Fibroblast of lung (primary cell): ENCODE measurements at regions not wholly inside any gene's neighbourhood (a gene's known extent, or its start where the extent isn't known, plus 50 kb on each side); places are given as distances from the start of the nearest gene placed in this dataset.

Experiments
- DNase-seq, 2 donors: peaks; one replicate each; pipeline versions ENCODE4 v3.0.0 to v3.0.0-alpha.2; 2010; ENCODE audit warnings: low read depth in 2 of 2
- H2AFZ ChIP-seq: 2 replicates; pipeline ENCODE4 v1.5.1; 2012; ENCODE audit warnings: low read length, control low read depth, inconsistent platforms
- H3K27ac ChIP-seq: 2 replicates; pipeline ENCODE4 v1.5.1; 2011; ENCODE audit warnings: low read length, control low read depth; ENCODE audit not compliant: insufficient read depth
- H3K27me3 ChIP-seq: 2 replicates; pipeline ENCODE4 v1.5.1; 2011; ENCODE audit warnings: mild to moderate bottlenecking, low read length; ENCODE audit not compliant: control insufficient read depth, insufficient read depth
- H3K36me3 ChIP-seq: 2 replicates; pipeline ENCODE4 v1.5.1; 2011; ENCODE audit warnings: low read length; ENCODE audit not compliant: control insufficient read depth, insufficient read depth
- H3K4me1 ChIP-seq: 2 replicates; pipeline ENCODE4 v1.5.1; 2011; ENCODE audit warnings: low read length; ENCODE audit not compliant: control insufficient read depth, insufficient read depth; ENCODE audit errors: extremely low read depth
- H3K4me2 ChIP-seq: 2 replicates; pipeline ENCODE4 v1.5.1; 2011; ENCODE audit warnings: low read length, control low read depth; ENCODE audit not compliant: insufficient read depth; ENCODE audit errors: extremely low read depth
- H3K4me3 ChIP-seq, 4 experiments: fragments of 200-600 bp in 1 of 4; sonication (generic) in 1 of 4; replicated peaks in 1 of 4; 2 replicates each; pipeline ENCODE4 v1.5.1; 2011 to 2016; ENCODE audit warnings: low read length in 4 of 4, low read depth in 3 of 4, mild to moderate bottlenecking in 3 of 4, control low read depth in 2 of 4, inconsistent platforms in 1 of 4, mixed read lengths in 1 of 4; ENCODE audit not compliant: insufficient read depth in 1 of 4; ENCODE audit errors: control extremely low read depth in 1 of 4
- H3K79me2 ChIP-seq: 2 replicates; pipeline ENCODE4 v1.5.1; 2012; ENCODE audit warnings: mild to moderate bottlenecking, low read length, inconsistent platforms; ENCODE audit not compliant: control insufficient read depth, insufficient read depth
- H3K9ac ChIP-seq: 2 replicates; pipeline ENCODE4 v1.5.1; 2011; ENCODE audit warnings: mild to moderate bottlenecking, low read length, control low read depth; ENCODE audit not compliant: insufficient read depth
- H3K9me3 ChIP-seq: 2 replicates; pipeline ENCODE4 v1.5.1; 2012; ENCODE audit warnings: low read depth, low read length; ENCODE audit not compliant: control insufficient read depth, insufficient read depth
- H4K20me1 ChIP-seq: 2 replicates; pipeline ENCODE4 v1.5.1; 2011; ENCODE audit warnings: low read length; ENCODE audit not compliant: control insufficient read depth, insufficient read depth; ENCODE audit errors: extremely low read depth
- CTCF ChIP-seq, 2 donors: IDR thresholded peaks in 1 of 2; conservative IDR thresholded peaks in 1 of 2; 1 replicate in 1 of 2; 2 replicates in 1 of 2; pipeline ENCODE4 v1.5.1; 2011 to 2012; ENCODE audit warnings: low read length in 2 of 2, control low read depth in 1 of 2, inconsistent platforms in 1 of 2, low read depth in 1 of 2, mild to moderate bottlenecking in 1 of 2
- EZH2 ChIP-seq: IDR thresholded peaks from 2 replicates; pipeline ENCODE4 v1.5.1; 2012; ENCODE audit warnings: low read length, control low read depth, mild to moderate bottlenecking; ENCODE audit errors: missing control alignments

- Histone ChIP-seq H4K20me1 (no peaks in the 10 kb centered on the region), H3K4me2 (no peak overlapping the region), H3K27ac (no peak overlapping the region), H3K4me3 (no peak overlapping the region), H3K9ac (no peak overlapping the region), H3K4me1 (no peaks in the 10 kb centered on the region), H3K27me3 (no peaks in the 10 kb centered on the region), H3K36me3 (no peaks in the 10 kb centered on the region), H3K79me2 (no peaks in the 10 kb centered on the region), H2AFZ (no peak overlapping the region), H3K9me3 (no peaks in the 10 kb centered on the region)
- DNase-seq, result peak in 1 of 2 donors; percentile 48
- no peak for TF ChIP-seq CTCF (conservative IDR thresholded peaks at IDR 0.05 in 1 of 2, IDR thresholded peaks at IDR 0.05 in 1 of 2; ENCODE audit: low read depth in 1 of 2, low read length in 2 of 2)
- no peak for TF ChIP-seq EZH2
These were observed 115.2 kb upstream of the RAB18 start for GRCh38 chr10:27388761-27389399.

GRCh38 chr10:27383595-27384542 is 120.2 kb upstream of the RAB18 start:
- no peak overlapping the region for H2AFZ ChIP-seq
- H3K4me2 ChIP-seq, result no peak overlapping the region
- no peak overlapping the region for H3K9ac ChIP-seq
- no peaks in the 10 kb centered on the region for H3K4me1 ChIP-seq
- no peaks in the 10 kb centered on the region for H3K36me3 ChIP-seq
- no peak overlapping the region for H3K27ac ChIP-seq
- H3K4me3 ChIP-seq, result no peak overlapping the region
- H3K9me3 ChIP-seq, result no peaks in the 10 kb centered on the region
- TF ChIP-seq CTCF (conservative IDR thresholded peaks at IDR 0.05 in 1 of 2, IDR thresholded peaks at IDR 0.05 in 1 of 2; ENCODE audit: low read depth in 1 of 2, low read length in 2 of 2) (no peak), EZH2 (no peak)
- no peaks in the 10 kb centered on the region for H4K20me1 ChIP-seq
- no peaks in the 10 kb centered on the region for H3K79me2 ChIP-seq
- peak in 1 of 2 donors; percentile 35 for DNase-seq
- no peaks in the 10 kb centered on the region for H3K27me3 ChIP-seq

GRCh38 chr10:27382176-27382575 is 121.9 kb upstream of the RAB18 start:
- Histone ChIP-seq H2AFZ (no peak overlapping the region), H3K79me2 (no peaks in the 10 kb centered on the region), H3K4me1 (no peaks in the 10 kb centered on the region), H3K27me3 (no peaks in the 10 kb centered on the region), H3K36me3 (no peaks in the 10 kb centered on the region), H4K20me1 (no peaks in the 10 kb centered on the region), H3K9ac (no peak overlapping the region), H3K4me2 (no peak overlapping the region), H3K9me3 (no peaks in the 10 kb centered on the region), H3K4me3 (no peak overlapping the region), H3K27ac (no peak overlapping the region)
- no peak for DNase-seq
- TF ChIP-seq EZH2, result no peak
- no peak for TF ChIP-seq CTCF (conservative IDR thresholded peaks at IDR 0.05 in 1 of 2, IDR thresholded peaks at IDR 0.05 in 1 of 2; ENCODE audit: low read depth in 1 of 2, low read length in 2 of 2)
